ENCODE measurements at regions not wholly inside any gene's neighbourhood (a gene's known extent, or its start where the extent isn't known, plus 50 kb on each side); places are given as distances from the start of the nearest gene placed in this dataset.

GRCh38 chr1:239833723-239834122, 258.0 kb upstream of the FMN2 start:
- no peak for DNase-seq

- no peak for DNase-seq
These were observed 255.7 kb upstream of the FMN2 start for GRCh38 chr1:239835946-239836440.

- DNase-seq = no peak
These were observed 251.3 kb upstream of the FMN2 start for GRCh38 chr1:239840336-239840735.

GRCh38 chr1:239840790-239841189, 250.9 kb upstream of the FMN2 start:
- DNase-seq = no peak

GRCh38 chr1:239841631-239842030, 250.1 kb upstream of the FMN2 start:
- peak; percentile 29 for DNase-seq

GRCh38 chr1:239843541-239843940, 248.1 kb upstream of the FMN2 start:
- peak; percentile 22 for DNase-seq

- no peak for DNase-seq
These were observed 246.8 kb upstream of the FMN2 start for GRCh38 chr1:239844833-239845232.

GRCh38 chr1:239854922-239855321, 236.8 kb upstream of the FMN2 start:
- no peak for DNase-seq

- DNase-seq = no peak
These were observed 235.6 kb upstream of the FMN2 start for GRCh38 chr1:239856067-239856466.

GRCh38 chr1:239856924-239857323, 234.8 kb upstream of the FMN2 start:
- no peak for DNase-seq

GRCh38 chr1:239858057-239858456, 233.6 kb upstream of the FMN2 start:
- peak; percentile 78 for DNase-seq

GRCh38 chr1:239858529-239858928, 233.2 kb upstream of the FMN2 start:
- DNase-seq = no peak

- DNase-seq = no peak
These were observed 229.7 kb upstream of the FMN2 start for GRCh38 chr1:239861985-239862384.

- no peak for DNase-seq
These were observed 223.4 kb upstream of the FMN2 start for GRCh38 chr1:239868058-239868832.

- DNase-seq = no peak
These were observed 221.5 kb upstream of the FMN2 start for GRCh38 chr1:239870194-239870593.

- no peak for DNase-seq
These were observed 219.1 kb upstream of the FMN2 start for GRCh38 chr1:239872626-239873025.

- DNase-seq = no peak
These were observed 216.9 kb upstream of the FMN2 start for GRCh38 chr1:239874831-239875230.

- DNase-seq = no peak
These were observed 212.1 kb upstream of the FMN2 start for GRCh38 chr1:239879321-239880170.

- DNase-seq = no peak
These were observed 208.7 kb upstream of the FMN2 start for GRCh38 chr1:239882967-239883366.

GRCh38 chr1:239884796-239885195, 206.9 kb upstream of the FMN2 start:
- DNase-seq = no peak

GRCh38 chr1:239886266-239886665, 205.4 kb upstream of the FMN2 start:
- DNase-seq = no peak

- DNase-seq = no peak
These were observed 203.0 kb upstream of the FMN2 start for GRCh38 chr1:239888639-239889038.

GRCh38 chr1:239891621-239892358, 199.9 kb upstream of the FMN2 start:
- DNase-seq = peak; percentile 91
